ENCODE measurements at regions not wholly inside any gene's neighbourhood (a gene's known extent, or its start where the extent isn't known, plus 50 kb on each side); places are given as distances from the start of the nearest gene placed in this dataset.

DNA sequence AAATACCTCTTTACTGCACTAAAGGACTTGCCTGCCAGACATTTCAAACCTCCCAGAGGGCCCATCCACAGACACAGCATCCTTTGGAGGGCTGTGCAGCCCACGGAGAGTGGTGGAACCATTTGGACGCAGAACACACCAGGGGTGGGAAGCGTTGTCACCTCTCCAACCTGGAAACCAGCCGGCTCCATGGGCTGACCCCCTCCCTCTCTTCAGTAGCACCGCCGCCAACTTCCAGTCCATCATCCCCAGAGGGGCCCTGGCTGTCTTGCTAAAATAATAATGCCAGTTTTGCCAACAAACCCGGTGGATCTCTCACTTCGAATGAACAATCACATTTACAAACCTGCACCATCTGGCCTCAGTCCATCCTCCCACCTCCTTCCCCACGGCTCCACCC is 203.9 kb downstream of the FBXO15 start:
- peaks cover 1% of the 10 kb centered on the region for H3K4me1 ChIP-seq (ENCODE audit: control insufficient read depth, insufficient read depth, low read depth, low read length)
- no peak overlapping the region for H2BK5ac ChIP-seq (ENCODE audit: low read depth, low read length, poor library complexity, severe bottlenecking)
- H4K8ac ChIP-seq (ENCODE audit: low read length), result no peak overlapping the region
- H3K36me3 ChIP-seq (ENCODE audit: control insufficient read depth in 1 of 2, insufficient read depth in 2 of 2, low read depth in 1 of 2, low read length in 2 of 2), result no peaks in the 10 kb centered on the region
- H3K27me3 ChIP-seq (ENCODE audit: control insufficient read depth in 1 of 2, insufficient read depth in 1 of 2, low read length in 2 of 2), result peaks cover 0 to 14% of the 10 kb centered on the region in 2 experiments
- peak overlapping the region; percentile 76 for H2BK15ac ChIP-seq (ENCODE audit: low read depth, poor library complexity, severe bottlenecking)
- WGBS, result 93% methylated on average over 9 of the region's 9 CpGs
- no peak overlapping the region for H2BK120ac ChIP-seq (ENCODE audit: low read depth, low read length)
- DNase-seq, result no peak
- H3K14ac ChIP-seq (ENCODE audit: low read length in 2 of 2), result no peak overlapping the region
- H3K4ac ChIP-seq (ENCODE audit: low read depth in 1 of 2, low read length in 2 of 2), result no peak overlapping the region
- no peak overlapping the region for H3K4me2 ChIP-seq (ENCODE audit: low read length, poor library complexity, severe bottlenecking)
- H2BK12ac ChIP-seq (ENCODE audit: low read length in 2 of 2), result no peak overlapping the region
- no peak overlapping the region for H2AK5ac ChIP-seq (ENCODE audit: low read length, severe bottlenecking)
- H3K9me3 ChIP-seq (ENCODE audit: control insufficient read depth, low read length), result no peaks in the 10 kb centered on the region
- H3K79me1 ChIP-seq (replicated peaks; ENCODE audit: low read length, poor library complexity, severe bottlenecking), result no peaks in the 10 kb centered on the region
- H3K27ac ChIP-seq (ENCODE audit: low read length, poor library complexity, severe bottlenecking), result no peak overlapping the region
- H3K4me3 ChIP-seq (ENCODE audit: insufficient read depth in 1 of 2, low read depth in 1 of 2, low read length in 2 of 2), result no peak overlapping the region
- H2AFZ ChIP-seq (ENCODE audit: low read depth, low read length), result no peak overlapping the region
- no peak overlapping the region for H3K9ac ChIP-seq (ENCODE audit: low read length)
- H3K18ac ChIP-seq (ENCODE audit: low read depth in 1 of 2, low read length in 2 of 2), result no peak overlapping the region
- H3K23ac ChIP-seq (ENCODE audit: low read length in 2 of 2), result no peak overlapping the region
- no peak overlapping the region for H4K91ac ChIP-seq (ENCODE audit: low read length)

- Histone ChIP-seq H2BK12ac (ENCODE audit: low read length in 2 of 2) (no peak overlapping the region), H3K4me2 (ENCODE audit: low read length, poor library complexity, severe bottlenecking) (no peak overlapping the region), H2BK120ac (ENCODE audit: low read depth, low read length) (no peak overlapping the region), H4K91ac (ENCODE audit: low read length) (no peak overlapping the region), H3K14ac (ENCODE audit: low read length in 2 of 2) (no peak overlapping the region), H3K79me1 (replicated peaks; ENCODE audit: low read length, poor library complexity, severe bottlenecking) (no peaks in the 10 kb centered on the region), H2BK5ac (ENCODE audit: low read depth, low read length, poor library complexity, severe bottlenecking) (no peak overlapping the region), H3K36me3 (ENCODE audit: control insufficient read depth in 1 of 2, insufficient read depth in 2 of 2, low read depth in 1 of 2, low read length in 2 of 2) (no peaks in the 10 kb centered on the region), H3K23ac (ENCODE audit: low read length in 2 of 2) (no peak overlapping the region), H3K27me3 (ENCODE audit: control insufficient read depth in 1 of 2, insufficient read depth in 1 of 2, low read length in 2 of 2) (peaks cover 0 to 16% of the 10 kb centered on the region in 2 experiments), H2AFZ (ENCODE audit: low read depth, low read length) (no peak overlapping the region), H2AK5ac (ENCODE audit: low read length, severe bottlenecking) (no peak overlapping the region), H3K4me1 (ENCODE audit: control insufficient read depth, insufficient read depth, low read depth, low read length) (no peaks in the 10 kb centered on the region), H3K18ac (ENCODE audit: low read depth in 1 of 2, low read length in 2 of 2) (no peak overlapping the region), H3K4me3 (ENCODE audit: insufficient read depth in 1 of 2, low read depth in 1 of 2, low read length in 2 of 2) (no peak overlapping the region), H3K4ac (ENCODE audit: low read depth in 1 of 2, low read length in 2 of 2) (no peak overlapping the region), H3K9ac (ENCODE audit: low read length) (no peak overlapping the region), H3K27ac (ENCODE audit: low read length, poor library complexity, severe bottlenecking) (no peak overlapping the region), H3K9me3 (ENCODE audit: control insufficient read depth, low read length) (no peaks in the 10 kb centered on the region), H4K8ac (ENCODE audit: low read length) (no peak overlapping the region), H2BK15ac (ENCODE audit: low read depth, poor library complexity, severe bottlenecking) (no peak overlapping the region)
- WGBS, result 82% methylated on average over 4 of the region's 4 CpGs
- no peak for DNase-seq
Measured at GRCh38 chr18:73942956-73943355, 204.7 kb downstream of the FBXO15 start.

DNA sequence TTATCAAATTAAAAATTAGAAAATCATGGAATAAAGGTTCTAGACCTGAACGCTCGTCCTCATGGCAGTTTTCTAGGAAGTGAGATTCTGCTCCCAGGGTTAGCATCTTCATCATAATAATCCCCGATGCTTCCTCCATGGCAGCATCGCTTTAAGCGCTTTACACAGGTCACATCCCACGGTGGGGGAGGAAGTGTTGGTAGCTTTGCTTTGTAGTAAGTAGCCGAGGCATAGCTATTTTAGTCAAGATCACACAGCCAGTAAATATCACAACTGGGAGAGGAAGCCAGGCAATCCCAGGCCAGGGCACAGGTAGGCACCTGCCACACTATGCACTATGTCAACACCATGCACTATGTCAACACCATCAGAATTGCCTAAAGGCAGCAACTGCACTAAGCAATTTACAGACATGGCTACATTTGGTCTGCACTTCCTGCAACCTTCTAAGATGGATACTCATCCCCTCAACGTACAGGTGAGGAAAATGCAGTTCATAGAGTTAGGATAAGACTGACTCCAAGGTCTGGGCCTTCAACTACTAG is 205.5 kb downstream of the FBXO15 start:
- no peak overlapping the region for H3K18ac ChIP-seq (ENCODE audit: low read depth in 1 of 2, low read length in 2 of 2)
- H4K91ac ChIP-seq (ENCODE audit: low read length), result no peak overlapping the region
- H3K9me3 ChIP-seq (ENCODE audit: control insufficient read depth, low read length), result no peaks in the 10 kb centered on the region
- H3K79me1 ChIP-seq (replicated peaks; ENCODE audit: low read length, poor library complexity, severe bottlenecking), result no peaks in the 10 kb centered on the region
- no peaks in the 10 kb centered on the region for H3K4me1 ChIP-seq (ENCODE audit: control insufficient read depth, insufficient read depth, low read depth, low read length)
- H2BK12ac ChIP-seq (ENCODE audit: low read length in 2 of 2), result peak overlapping the region; percentile 22 to 45
- H3K4ac ChIP-seq (ENCODE audit: low read depth in 1 of 2, low read length in 2 of 2), result no peak overlapping the region
- H3K4me2 ChIP-seq (ENCODE audit: low read length, poor library complexity, severe bottlenecking), result no peak overlapping the region
- 93% methylated on average over 8 of the region's 8 CpGs for WGBS
- no peak overlapping the region for H3K23ac ChIP-seq (ENCODE audit: low read length in 2 of 2)
- no peak overlapping the region for H2AFZ ChIP-seq (ENCODE audit: low read depth, low read length)
- H3K27ac ChIP-seq (ENCODE audit: low read length, poor library complexity, severe bottlenecking), result no peak overlapping the region
- H2BK5ac ChIP-seq (ENCODE audit: low read depth, low read length, poor library complexity, severe bottlenecking), result no peak overlapping the region
- no peak overlapping the region for H2BK15ac ChIP-seq (ENCODE audit: low read depth, poor library complexity, severe bottlenecking)
- no peak for DNase-seq
- H3K9ac ChIP-seq (ENCODE audit: low read length), result no peak overlapping the region
- no peak overlapping the region for H2AK5ac ChIP-seq (ENCODE audit: low read length, severe bottlenecking)
- peaks cover 0 to 18% of the 10 kb centered on the region in 2 experiments for H3K27me3 ChIP-seq (ENCODE audit: control insufficient read depth in 1 of 2, insufficient read depth in 1 of 2, low read length in 2 of 2)
- no peak overlapping the region for H2BK120ac ChIP-seq (ENCODE audit: low read depth, low read length)
- no peaks in the 10 kb centered on the region for H3K36me3 ChIP-seq (ENCODE audit: control insufficient read depth in 1 of 2, insufficient read depth in 2 of 2, low read depth in 1 of 2, low read length in 2 of 2)
- no peak overlapping the region for H3K4me3 ChIP-seq (ENCODE audit: insufficient read depth in 1 of 2, low read depth in 1 of 2, low read length in 2 of 2)
- no peak overlapping the region for H4K8ac ChIP-seq (ENCODE audit: low read length)
- H3K14ac ChIP-seq (ENCODE audit: low read length in 2 of 2), result no peak overlapping the region

DNA sequence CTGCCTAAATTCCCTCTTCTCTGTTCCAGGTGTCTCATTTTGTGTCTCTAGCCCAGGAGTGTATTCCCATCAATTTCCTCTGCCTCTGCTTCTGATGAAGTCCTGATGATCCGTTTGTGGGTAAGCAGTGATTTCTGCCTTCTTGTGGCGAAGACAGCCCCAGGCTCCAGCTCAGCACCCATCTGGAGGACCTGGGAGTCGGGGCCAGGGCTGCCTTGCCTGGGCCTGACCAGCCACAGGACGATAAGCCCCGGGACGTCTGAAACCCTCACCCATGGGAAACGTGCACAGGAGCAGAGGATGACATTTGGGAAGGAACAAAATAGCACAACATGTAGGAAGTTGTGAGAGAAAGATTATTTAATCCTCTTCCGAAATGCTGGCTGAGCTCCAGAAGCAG is 206.9 kb downstream of the FBXO15 start:
- no peak overlapping the region for H3K9ac ChIP-seq (ENCODE audit: low read length)
- no peak overlapping the region for H3K4me2 ChIP-seq (ENCODE audit: low read length, poor library complexity, severe bottlenecking)
- H3K27me3 ChIP-seq (ENCODE audit: control insufficient read depth in 1 of 2, insufficient read depth in 1 of 2, low read length in 2 of 2), result peaks cover 0 to 18% of the 10 kb centered on the region in 2 experiments
- no peak overlapping the region for H2BK12ac ChIP-seq (ENCODE audit: low read length in 2 of 2)
- no peak overlapping the region for H4K8ac ChIP-seq (ENCODE audit: low read length)
- H3K23ac ChIP-seq (ENCODE audit: low read length in 2 of 2), result no peak overlapping the region
- no peaks in the 10 kb centered on the region for H3K36me3 ChIP-seq (ENCODE audit: control insufficient read depth in 1 of 2, insufficient read depth in 2 of 2, low read depth in 1 of 2, low read length in 2 of 2)
- H3K18ac ChIP-seq (ENCODE audit: low read depth in 1 of 2, low read length in 2 of 2), result peak overlapping the region in 1 of 2 experiments; percentile 24
- 91% methylated on average over 8 of the region's 8 CpGs for WGBS
- no peak overlapping the region for H2BK15ac ChIP-seq (ENCODE audit: low read depth, poor library complexity, severe bottlenecking)
- no peak overlapping the region for H2AK5ac ChIP-seq (ENCODE audit: low read length, severe bottlenecking)
- peak overlapping the region in 1 of 2 experiments; percentile 31 for H3K14ac ChIP-seq (ENCODE audit: low read length in 2 of 2)
- H3K79me1 ChIP-seq (replicated peaks; ENCODE audit: low read length, poor library complexity, severe bottlenecking), result no peaks in the 10 kb centered on the region
- H3K4me1 ChIP-seq (ENCODE audit: control insufficient read depth, insufficient read depth, low read depth, low read length), result no peaks in the 10 kb centered on the region
- H2AFZ ChIP-seq (ENCODE audit: low read depth, low read length), result no peak overlapping the region
- no peak overlapping the region for H3K27ac ChIP-seq (ENCODE audit: low read length, poor library complexity, severe bottlenecking)
- no peaks in the 10 kb centered on the region for H3K9me3 ChIP-seq (ENCODE audit: control insufficient read depth, low read length)
- H4K91ac ChIP-seq (ENCODE audit: low read length), result no peak overlapping the region
- H2BK120ac ChIP-seq (ENCODE audit: low read depth, low read length), result no peak overlapping the region
- no peak overlapping the region for H3K4me3 ChIP-seq (ENCODE audit: insufficient read depth in 1 of 2, low read depth in 1 of 2, low read length in 2 of 2)
- H3K4ac ChIP-seq (ENCODE audit: low read depth in 1 of 2, low read length in 2 of 2), result no peak overlapping the region
- DNase-seq, result no peak
- H2BK5ac ChIP-seq (ENCODE audit: low read depth, low read length, poor library complexity, severe bottlenecking), result no peak overlapping the region
